ENCODE measurements at regions not wholly inside any gene's neighbourhood (a gene's known extent, or its start where the extent isn't known, plus 50 kb on each side); places are given as distances from the start of the nearest gene placed in this dataset.
"Not testable (repeated sequence)": the region's sequence is repeated elsewhere in the genome, so short reads cannot be mapped to it uniquely, and the experiment has no call there.

- DNase-seq, result no peak
These were observed 242.5 kb upstream of the TBL1XR1 start for GRCh38 chr3:177439694-177440269.

DNA sequence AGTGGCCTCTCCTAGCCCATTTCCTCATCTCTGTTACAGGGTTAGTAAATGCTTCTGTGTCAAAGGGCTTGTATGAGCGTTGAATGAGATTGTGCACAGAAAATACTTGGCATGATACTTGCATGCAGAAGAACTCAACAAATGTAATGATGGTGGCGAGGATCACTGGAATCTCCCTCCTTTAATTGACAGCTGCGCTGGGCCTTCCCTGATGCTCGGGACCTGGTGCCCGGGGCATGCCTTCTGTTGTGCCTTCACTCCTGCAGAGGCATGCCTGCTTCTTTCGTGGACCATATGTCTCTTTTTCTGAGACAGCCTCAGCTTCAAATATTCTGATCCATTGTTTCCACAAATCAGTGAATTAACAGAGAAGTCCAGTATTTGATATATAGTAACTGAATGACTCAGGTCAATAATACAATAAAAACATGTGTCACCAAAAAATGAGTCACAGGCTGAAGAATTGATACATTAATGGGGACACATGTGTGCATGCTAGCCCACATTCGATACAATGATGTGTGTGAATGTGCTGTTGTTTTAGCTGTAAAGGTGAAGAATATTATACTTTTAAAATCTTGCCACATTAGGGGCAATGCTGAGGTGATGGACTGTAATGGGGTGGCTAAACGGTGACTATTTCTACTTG lies 243.3 kb upstream of the TBL1XR1 start:
- no peak for DNase-seq

DNA sequence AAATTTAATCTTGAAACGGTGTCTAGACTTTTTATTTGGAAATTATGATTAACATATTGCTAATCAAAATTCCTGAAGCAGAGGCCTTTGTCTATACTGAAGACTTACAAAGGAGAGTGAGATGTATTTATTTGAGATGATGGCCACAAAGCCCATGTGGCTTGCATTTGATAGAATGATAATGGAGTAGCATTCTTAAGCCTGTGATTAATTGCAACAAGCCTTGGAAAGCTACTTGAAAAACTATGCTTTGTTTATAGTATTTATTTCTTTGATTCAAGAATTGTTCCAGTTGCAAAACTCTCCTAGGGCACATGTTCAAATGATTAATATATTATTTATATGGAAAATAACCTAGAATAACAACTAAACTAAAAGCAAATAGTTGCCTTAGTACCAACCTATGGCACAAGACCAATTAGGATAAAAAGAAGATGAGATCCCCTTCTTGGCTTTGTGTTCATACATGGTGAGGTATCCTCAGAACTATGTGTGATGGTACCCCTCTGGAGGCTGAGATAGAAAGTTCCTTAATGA lies 244.1 kb upstream of the TBL1XR1 start:
- no peak for DNase-seq

DNA sequence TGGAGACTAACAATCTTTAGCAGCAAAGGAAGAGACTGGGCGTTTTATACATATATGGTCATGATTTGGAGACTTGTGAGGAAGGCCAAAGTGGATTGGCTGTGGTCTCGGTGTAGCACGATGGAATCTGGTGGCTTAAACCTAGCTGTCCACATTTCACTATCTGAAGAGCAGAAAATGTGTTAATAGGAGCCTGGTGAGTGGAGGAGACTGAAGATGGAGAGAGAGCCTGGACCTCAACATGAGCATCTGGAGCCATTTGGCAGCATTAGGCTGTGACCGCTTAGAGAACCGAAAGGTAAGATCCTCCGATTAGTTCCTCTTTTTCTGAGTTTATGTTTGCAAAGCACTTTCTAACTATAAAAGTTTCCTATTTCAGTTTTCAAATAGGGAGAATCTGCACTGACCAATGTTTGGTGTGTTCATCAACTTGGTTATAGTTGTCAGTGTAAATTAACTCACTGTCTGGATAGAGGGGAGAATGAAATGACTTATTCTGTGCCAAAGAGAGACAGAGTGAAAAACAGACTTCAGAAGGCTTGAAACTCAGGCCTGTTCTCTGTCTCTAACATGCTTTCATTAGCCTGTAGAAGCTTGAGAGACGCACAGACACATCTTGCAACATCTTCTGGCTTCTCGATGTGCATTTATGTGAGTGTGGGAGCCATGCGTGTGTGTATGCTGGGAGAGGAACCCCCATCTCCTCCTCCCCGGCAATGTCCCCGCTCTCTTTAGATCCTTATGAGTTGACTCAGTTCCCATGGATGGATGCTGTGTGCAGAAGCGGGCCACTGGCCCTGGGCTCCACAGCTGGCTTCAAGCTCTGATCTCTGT lies 244.7 kb upstream of the TBL1XR1 start:
- no peak for DNase-seq

GRCh38 chr3:177443469-177443868 lies 246.2 kb upstream of the TBL1XR1 start:
- DNase-seq, result no peak

DNA sequence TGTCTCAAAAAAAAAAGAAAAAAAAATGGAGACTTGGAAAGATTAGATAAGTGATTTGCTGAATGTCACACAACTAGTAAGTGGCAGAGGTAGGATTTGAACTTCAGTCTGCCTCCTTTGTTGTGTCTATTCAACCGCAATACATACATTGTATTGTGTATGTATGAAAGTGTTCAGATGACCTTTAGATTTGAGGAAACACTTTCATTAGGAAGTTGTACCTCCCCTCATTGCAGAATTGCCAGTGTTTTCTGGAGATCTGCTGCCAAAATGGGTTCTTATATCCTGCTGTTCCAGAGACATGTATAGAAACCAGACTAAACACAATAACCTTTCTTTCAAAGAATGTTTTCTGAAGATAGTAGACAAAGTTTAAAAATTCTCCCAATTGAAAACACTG lies 247.4 kb upstream of the TBL1XR1 start:
- no peak for DNase-seq

DNA sequence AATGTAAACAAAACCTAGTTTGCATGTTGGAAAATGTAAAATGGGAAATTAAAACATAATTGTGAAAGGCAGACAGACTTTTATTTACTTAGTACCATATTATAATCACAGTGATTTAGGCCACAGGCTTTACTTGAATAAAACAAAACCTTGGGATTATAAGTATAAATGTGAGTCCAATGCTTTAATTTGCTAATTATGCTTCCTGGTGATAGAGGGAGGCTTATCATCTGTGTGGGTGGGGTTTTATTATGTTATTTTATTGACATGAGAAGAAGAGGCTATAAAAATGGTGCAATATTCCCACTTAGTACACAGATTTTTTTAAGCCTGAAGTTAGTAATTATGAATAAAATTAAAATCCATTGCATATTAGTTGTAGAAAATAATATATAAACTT lies 248.3 kb upstream of the TBL1XR1 start:
- no peak for DNase-seq

DNA sequence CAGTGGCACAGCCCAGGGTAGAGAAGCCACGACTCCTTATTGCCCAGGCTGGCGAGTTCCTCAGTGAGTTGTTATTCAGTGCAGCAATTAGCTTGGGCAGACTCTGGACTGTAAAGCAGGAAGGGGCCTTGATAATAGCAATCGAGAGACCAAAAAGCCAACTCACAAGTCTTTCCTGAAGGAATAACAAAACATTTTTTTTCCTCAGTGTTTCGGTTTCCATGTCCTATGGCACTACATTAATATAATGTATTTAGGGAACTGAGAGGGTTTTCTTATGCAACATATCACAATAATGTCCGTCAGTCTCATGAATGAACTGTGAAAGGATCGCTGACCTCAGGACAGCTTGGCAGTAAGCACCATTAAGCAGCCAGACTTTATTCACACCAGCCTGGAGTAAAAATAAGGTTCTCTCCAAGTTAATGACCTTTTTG lies 248.9 kb upstream of the TBL1XR1 start:
- DNase-seq, result no peak

DNA sequence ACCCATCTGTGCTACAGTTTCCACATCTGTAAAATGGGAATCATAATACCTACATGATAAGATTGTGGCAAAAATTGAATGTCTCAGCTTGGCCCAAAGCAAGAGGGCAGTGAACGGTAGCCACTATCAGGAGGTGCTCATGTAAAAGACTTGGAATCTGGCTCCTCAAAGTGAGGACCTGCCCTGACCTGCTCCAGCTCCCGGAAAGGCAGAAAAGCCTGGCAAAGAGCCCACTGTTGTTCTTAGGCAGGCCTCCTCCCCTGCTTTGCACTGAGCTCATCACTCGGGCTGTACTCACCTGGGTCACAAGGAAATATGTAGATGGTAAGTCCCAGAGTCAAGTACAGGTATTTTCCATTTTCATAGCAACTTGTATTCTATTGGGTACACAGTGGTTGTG lies 250.7 kb upstream of the TBL1XR1 start:
- DNase-seq, result no peak

DNA sequence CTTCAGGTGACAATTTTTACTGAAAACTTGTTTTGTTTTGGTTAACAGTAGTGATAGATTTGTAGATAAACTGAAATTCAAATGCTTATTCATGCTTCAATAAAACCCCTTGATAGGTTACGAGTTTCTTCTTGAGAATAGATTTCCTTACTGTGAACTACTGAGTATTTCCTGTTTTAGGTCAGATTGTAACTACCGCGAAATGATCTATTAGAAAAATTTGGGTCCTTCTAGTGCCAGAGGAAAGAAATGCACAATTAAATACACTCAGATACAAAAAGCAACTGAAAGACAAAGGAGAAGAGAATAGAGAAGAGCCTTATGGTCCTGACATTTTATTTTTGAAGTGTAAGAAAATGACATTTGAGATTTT lies 251.7 kb upstream of the TBL1XR1 start:
- DNase-seq, result no peak

DNA sequence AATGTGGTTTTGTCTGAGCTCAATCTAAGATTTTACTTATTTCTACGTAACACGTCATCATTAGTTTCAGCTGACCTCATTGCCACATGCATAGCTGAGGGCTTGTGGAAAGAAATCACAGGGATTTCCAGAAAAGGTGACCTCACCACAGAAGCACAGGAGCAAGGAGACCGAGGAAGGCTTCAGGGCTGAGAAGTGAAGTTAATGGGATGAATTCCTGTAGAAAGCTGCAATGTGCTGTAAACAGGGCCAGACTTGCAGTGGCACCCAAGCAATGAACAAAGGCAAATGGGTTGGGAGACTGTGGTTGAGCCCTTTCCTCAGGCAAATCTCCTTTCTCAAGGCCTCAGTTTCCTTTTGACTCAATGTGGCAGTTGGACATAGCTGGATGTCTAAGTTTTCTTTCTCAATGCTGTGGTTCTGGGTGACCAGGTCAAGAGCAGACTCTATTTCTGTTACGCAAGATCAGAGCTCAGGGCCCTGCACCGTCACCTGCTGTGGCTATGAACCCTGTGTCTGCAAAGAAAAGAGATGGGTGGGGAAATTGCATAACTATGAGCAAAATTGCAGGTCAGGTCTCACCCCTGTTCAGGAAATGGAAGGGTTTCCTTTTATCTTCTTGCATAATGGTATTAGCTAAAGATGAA lies 252.2 kb upstream of the TBL1XR1 start:
- no peak for DNase-seq

DNA sequence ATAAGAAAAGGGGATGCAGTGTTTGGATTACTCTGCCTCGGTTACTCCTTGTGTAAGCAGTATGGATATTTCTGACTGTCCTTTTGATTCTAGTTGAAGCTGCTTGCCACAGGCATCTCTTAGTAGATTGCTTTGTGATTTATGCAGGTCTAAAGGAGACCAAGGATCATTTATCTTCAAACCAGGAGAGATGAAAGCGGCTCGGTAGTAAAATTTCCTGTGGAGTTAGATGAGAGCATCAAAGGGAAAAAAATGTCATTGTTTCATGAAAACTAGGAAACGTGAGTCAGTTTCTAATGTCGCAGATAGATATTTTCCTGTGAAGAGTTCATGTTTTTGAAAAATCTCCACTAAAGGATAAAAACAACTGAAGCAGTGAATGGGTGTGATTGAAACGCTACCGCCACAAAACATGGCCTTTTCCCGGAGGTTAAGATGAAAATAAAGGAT lies 254.0 kb upstream of the TBL1XR1 start:
- no peak for DNase-seq

GRCh38 chr3:177451864-177452830 lies 254.9 kb upstream of the TBL1XR1 start:
- DNase-seq, result no peak

- DNase-seq, result no peak
These were observed 255.7 kb upstream of the TBL1XR1 start for GRCh38 chr3:177452831-177453450.

DNA sequence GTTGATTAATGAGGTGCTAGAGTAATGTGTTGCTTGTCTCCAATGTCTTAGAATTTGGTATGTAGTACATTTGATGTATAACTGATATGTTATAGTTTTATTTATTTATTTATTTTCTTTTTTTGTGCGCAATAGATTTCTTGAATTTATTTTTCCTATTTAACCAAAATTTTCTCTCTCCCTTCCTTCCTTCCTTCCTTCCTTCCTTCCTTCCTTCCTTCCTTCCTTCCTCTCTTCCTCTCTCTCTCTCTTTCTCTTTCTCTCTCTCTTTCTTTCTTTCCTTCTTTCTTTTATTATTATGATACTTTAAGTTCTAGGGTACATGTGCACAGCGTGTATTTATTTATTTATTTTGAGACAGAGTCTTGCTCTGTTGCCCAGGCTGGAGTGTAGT lies 256.2 kb upstream of the TBL1XR1 start:
- DNase-seq, result no peak

GRCh38 chr3:177457204-177457603 lies 259.9 kb upstream of the TBL1XR1 start:
- DNase-seq, result not testable (repeated sequence)

- no peak for DNase-seq
These were observed 262.1 kb upstream of the TBL1XR1 start for GRCh38 chr3:177459401-177459800.

GRCh38 chr3:177460047-177460446 lies 262.8 kb upstream of the TBL1XR1 start:
- no peak for DNase-seq

GRCh38 chr3:177461765-177462164 lies 264.5 kb upstream of the TBL1XR1 start:
- DNase-seq, result no peak

GRCh38 chr3:177463341-177463740 lies 266.1 kb upstream of the TBL1XR1 start:
- DNase-seq, result not testable (repeated sequence)

GRCh38 chr3:177463863-177464262 lies 266.6 kb upstream of the TBL1XR1 start:
- no peak for DNase-seq
